ENCODE measurements at regions not wholly inside any gene's neighbourhood (a gene's known extent, or its start where the extent isn't known, plus 50 kb on each side); places are given as distances from the start of the nearest gene placed in this dataset.

DNA sequence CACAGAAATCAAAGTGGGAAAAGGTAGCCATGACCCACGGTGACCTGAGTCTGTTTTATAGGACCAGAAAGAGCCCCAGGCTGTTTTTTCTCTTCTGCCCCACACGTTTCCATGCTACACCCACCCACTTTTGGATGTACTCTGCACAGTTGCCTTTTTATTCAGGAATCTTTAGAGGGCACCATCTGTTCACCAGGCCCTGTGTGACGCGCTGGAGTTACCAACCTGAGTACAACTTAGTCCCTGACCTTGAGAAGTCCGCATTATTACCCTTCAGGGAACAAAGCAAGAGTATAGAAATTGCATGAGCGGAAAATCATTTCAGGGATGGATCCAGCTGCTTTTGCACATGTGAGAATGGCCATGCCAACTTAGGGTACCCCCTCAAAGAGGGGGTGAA is 207.8 kb upstream of the GATB start:
- Histone ChIP-seq H4K20me1 (ENCODE audit: insufficient read depth) (no peaks in the 10 kb centered on the region), H3K36me3 (ENCODE audit: control insufficient read depth in 1 of 2, insufficient read depth in 2 of 2, low read length in 2 of 2) (no peaks in the 10 kb centered on the region), H2AFZ (ENCODE audit: low read depth, low read length, poor library complexity, severe bottlenecking) (no peak overlapping the region), H3K27ac (ENCODE audit: low read depth, low read length) (no peak overlapping the region), H3K9ac (ENCODE audit: low read length) (no peak overlapping the region), H3K9me3 (ENCODE audit: control insufficient read depth in 1 of 2, insufficient read depth in 1 of 2, low read depth in 1 of 2, low read length in 2 of 2) (no peaks in the 10 kb centered on the region), H3K27me3 (ENCODE audit: insufficient read depth, low read length) (no peaks in the 10 kb centered on the region), H3K4me3 (replicated peaks in 1 of 2; ENCODE audit: low read depth in 1 of 2, low read length in 2 of 2) (no peak overlapping the region), H3K9me2 (ENCODE audit: insufficient read depth) (no peaks in the 10 kb centered on the region), H3K4me2 (ENCODE audit: low read length) (no peak overlapping the region), H3K79me2 (ENCODE audit: insufficient read depth, low read length) (no peaks in the 10 kb centered on the region), H3K4me1 (ENCODE audit: control insufficient read depth in 1 of 2, insufficient read depth in 2 of 2, low read length in 2 of 2) (no peaks in the 10 kb centered on the region)
- ChIA-PET CTCF (no interaction called here), RAD21 (ENCODE audit: low non-redundant PET in 1 of 2, low total read pairs in 2 of 2, uncharacterized antibody in 2 of 2, unreplicated experiment in 2 of 2) (no interaction called here), POLR2A (no interaction called here)
- TF ChIP-seq, protein P1, sequence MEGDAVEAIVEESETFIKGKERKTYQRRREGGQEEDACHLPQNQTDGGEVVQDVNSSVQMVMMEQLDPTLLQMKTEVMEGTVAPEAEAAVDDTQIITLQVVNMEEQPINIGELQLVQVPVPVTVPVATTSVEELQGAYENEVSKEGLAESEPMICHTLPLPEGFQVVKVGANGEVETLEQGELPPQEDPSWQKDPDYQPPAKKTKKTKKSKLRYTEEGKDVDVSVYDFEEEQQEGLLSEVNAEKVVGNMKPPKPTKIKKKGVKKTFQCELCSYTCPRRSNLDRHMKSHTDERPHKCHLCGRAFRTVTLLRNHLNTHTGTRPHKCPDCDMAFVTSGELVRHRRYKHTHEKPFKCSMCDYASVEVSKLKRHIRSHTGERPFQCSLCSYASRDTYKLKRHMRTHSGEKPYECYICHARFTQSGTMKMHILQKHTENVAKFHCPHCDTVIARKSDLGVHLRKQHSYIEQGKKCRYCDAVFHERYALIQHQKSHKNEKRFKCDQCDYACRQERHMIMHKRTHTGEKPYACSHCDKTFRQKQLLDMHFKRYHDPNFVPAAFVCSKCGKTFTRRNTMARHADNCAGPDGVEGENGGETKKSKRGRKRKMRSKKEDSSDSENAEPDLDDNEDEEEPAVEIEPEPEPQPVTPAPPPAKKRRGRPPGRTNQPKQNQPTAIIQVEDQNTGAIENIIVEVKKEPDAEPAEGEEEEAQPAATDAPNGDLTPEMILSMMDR (IDR thresholded peaks at IDR 0.05 in 2 of 3, conservative IDR thresholded peaks at IDR 0.05 in 1 of 3; ENCODE audit: borderline replicate concordance in 1 of 3, insufficient read depth in 1 of 3, low read depth in 2 of 3, low read length in 2 of 3): no peak
- DNase-seq (ENCODE audit: low read depth, low spot score): no peak
- BruUV-seq (replicated peaks): no TSS peak
- ATAC-seq: no peak
- intact Hi-C loops (cut with micrococcal nuclease): no loop called here

- H3K4me2 ChIP-seq (ENCODE audit: low read length): no peak overlapping the region
- ChIA-PET RAD21 (ENCODE audit: low non-redundant PET in 1 of 2, low total read pairs in 2 of 2, uncharacterized antibody in 2 of 2, unreplicated experiment in 2 of 2) (no interaction called here), POLR2A (no interaction called here), CTCF (no interaction called here)
- H3K9me3 ChIP-seq (ENCODE audit: control insufficient read depth in 1 of 2, insufficient read depth in 1 of 2, low read depth in 1 of 2, low read length in 2 of 2): no peaks in the 10 kb centered on the region
- intact Hi-C loops (cut with micrococcal nuclease): no loop called here
- no peak overlapping the region for H3K9ac ChIP-seq (ENCODE audit: low read length)
- H3K9me2 ChIP-seq (ENCODE audit: insufficient read depth): no peaks in the 10 kb centered on the region
- no peak overlapping the region for H2AFZ ChIP-seq (ENCODE audit: low read depth, low read length, poor library complexity, severe bottlenecking)
- no peak overlapping the region for H3K27ac ChIP-seq (ENCODE audit: low read depth, low read length)
- DNase-seq (ENCODE audit: low read depth, low spot score) (no peak), ATAC-seq (no peak)
- H3K4me1 ChIP-seq (ENCODE audit: control insufficient read depth in 1 of 2, insufficient read depth in 2 of 2, low read length in 2 of 2): no peaks in the 10 kb centered on the region
- no TSS peak for BruUV-seq (replicated peaks)
- no peaks in the 10 kb centered on the region for H4K20me1 ChIP-seq (ENCODE audit: insufficient read depth)
- no peaks in the 10 kb centered on the region for H3K36me3 ChIP-seq (ENCODE audit: control insufficient read depth in 1 of 2, insufficient read depth in 2 of 2, low read length in 2 of 2)
- no peaks in the 10 kb centered on the region for H3K27me3 ChIP-seq (ENCODE audit: insufficient read depth, low read length)
- TF ChIP-seq, protein P2, sequence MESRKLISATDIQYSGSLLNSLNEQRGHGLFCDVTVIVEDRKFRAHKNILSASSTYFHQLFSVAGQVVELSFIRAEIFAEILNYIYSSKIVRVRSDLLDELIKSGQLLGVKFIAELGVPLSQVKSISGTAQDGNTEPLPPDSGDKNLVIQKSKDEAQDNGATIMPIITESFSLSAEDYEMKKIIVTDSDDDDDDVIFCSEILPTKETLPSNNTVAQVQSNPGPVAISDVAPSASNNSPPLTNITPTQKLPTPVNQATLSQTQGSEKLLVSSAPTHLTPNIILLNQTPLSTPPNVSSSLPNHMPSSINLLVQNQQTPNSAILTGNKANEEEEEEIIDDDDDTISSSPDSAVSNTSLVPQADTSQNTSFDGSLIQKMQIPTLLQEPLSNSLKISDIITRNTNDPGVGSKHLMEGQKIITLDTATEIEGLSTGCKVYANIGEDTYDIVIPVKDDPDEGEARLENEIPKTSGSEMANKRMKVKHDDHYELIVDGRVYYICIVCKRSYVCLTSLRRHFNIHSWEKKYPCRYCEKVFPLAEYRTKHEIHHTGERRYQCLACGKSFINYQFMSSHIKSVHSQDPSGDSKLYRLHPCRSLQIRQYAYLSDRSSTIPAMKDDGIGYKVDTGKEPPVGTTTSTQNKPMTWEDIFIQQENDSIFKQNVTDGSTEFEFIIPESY (IDR thresholded peaks at IDR 0.05; ENCODE audit: extremely low read depth, insufficient replicate concordance, low read length): no peak
- no peak for TF ChIP-seq SRF (IDR thresholded peaks at IDR 0.05; ENCODE audit: low read depth)
- TF ChIP-seq RAD21 (IDR thresholded peaks at IDR 0.05; ENCODE audit: low read depth): no peak
- TF ChIP-seq ELF1 (IDR thresholded peaks at IDR 0.05; ENCODE audit: borderline replicate concordance, low read depth): no peak
- no peak for TF ChIP-seq ZFX (IDR thresholded peaks at IDR 0.05)
- no peak for TF ChIP-seq REST (IDR thresholded peaks at IDR 0.05; ENCODE audit: low read depth)
- no peak for TF ChIP-seq POLR2A (IDR thresholded peaks at IDR 0.05; ENCODE audit: borderline replicate concordance, extremely low read depth, insufficient read depth, insufficient read length)
- no peaks in the 10 kb centered on the region for H3K79me2 ChIP-seq (ENCODE audit: insufficient read depth, low read length)
- no peak overlapping the region for H3K4me3 ChIP-seq (replicated peaks in 1 of 2; ENCODE audit: low read depth in 1 of 2, low read length in 2 of 2)
Observed at GRCh38 chr4:151967074-151967473, 206.3 kb upstream of the GATB start.
